ENCODE measurements at regions not wholly inside any gene's neighbourhood (a gene's known extent, or its start where the extent isn't known, plus 50 kb on each side); places are given as distances from the start of the nearest gene placed in this dataset.

DNA sequence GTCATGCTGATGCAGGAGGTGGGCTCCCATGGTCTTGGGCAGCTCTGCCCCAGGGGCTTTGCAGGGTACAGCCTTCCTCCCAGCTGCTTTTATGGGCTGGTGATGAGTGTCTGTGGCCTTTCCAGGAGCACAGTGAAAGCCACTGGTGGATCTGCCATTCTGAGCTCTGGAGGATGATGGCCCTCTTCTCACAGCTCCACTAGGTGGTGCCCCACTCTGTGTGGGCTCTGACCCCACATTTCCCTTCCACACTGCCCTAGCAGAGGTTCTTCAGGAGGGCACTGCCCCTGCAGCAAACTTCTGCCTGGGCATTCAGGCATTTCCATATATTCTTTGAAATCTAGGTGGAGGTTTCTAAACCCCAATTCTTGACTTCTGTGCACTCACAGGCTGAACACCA is 1188.6 kb downstream of the MRPL39 start:
- Histone ChIP-seq H3K27ac (no peak overlapping the region), H3K9me3 (replicated peaks) (peaks cover 18% of the 10 kb centered on the region), H3K4me1 (replicated peaks) (no peaks in the 10 kb centered on the region), H3K36me3 (no peaks in the 10 kb centered on the region), H3K4me3 (no peak overlapping the region), H3K27me3 (replicated peaks) (no peaks in the 10 kb centered on the region)
- DNase-seq (ENCODE audit: low read depth in 1 of 2, low spot score in 2 of 2), result no peak

DNA sequence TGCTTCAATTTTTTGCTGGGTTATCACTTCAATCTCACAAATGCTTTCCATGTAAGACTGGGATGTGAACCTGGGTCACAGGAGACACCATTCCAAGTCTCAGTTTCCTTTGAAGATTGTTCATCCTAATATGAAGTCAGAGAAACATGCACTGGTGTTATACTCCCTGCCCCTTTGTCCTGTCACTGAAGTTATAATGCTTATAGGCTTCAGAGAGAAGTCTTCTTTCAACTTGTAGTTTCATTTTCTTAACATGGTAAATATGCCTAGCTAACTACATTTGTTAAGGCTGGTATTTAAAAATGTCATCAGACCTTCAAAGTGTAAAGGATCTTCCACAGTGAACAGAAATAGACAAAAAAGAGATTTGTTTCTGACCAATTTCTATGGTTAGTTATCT is 1195.9 kb downstream of the MRPL39 start:
- H3K27me3 ChIP-seq (replicated peaks), result no peaks in the 10 kb centered on the region
- no peak for DNase-seq (ENCODE audit: low read depth in 1 of 2, low spot score in 2 of 2)
- H3K4me1 ChIP-seq (replicated peaks), result no peaks in the 10 kb centered on the region
- peaks cover under 1% of the 10 kb centered on the region for H3K9me3 ChIP-seq (replicated peaks)
- no peak overlapping the region for H3K27ac ChIP-seq
- no peaks in the 10 kb centered on the region for H3K36me3 ChIP-seq
- no peak overlapping the region for H3K4me3 ChIP-seq

DNA sequence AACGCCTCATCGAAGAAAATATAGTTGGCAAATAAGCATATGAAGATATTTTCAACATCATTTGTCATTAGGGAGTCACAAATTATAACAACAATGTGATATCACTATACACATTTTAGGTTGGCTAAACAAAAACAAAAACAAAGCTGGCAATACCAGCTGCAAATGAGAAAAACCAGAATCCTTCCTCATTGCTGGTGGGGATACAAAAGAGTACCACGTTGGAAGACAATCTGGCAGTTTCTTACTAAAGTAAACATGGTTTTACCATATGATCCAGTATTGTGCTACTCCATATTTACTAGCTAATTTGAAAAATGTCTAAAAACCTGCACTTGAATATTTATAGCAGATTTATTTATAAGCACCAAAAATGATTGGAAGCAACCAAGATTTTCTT is 1204.1 kb downstream of the MRPL39 start:
- H3K9me3 ChIP-seq (replicated peaks), result no peaks in the 10 kb centered on the region
- no peaks in the 10 kb centered on the region for H3K36me3 ChIP-seq
- H3K27ac ChIP-seq, result no peak overlapping the region
- DNase-seq (ENCODE audit: low read depth in 1 of 2, low spot score in 2 of 2), result no peak
- no peaks in the 10 kb centered on the region for H3K4me1 ChIP-seq (replicated peaks)
- no peaks in the 10 kb centered on the region for H3K27me3 ChIP-seq (replicated peaks)
- no peak overlapping the region for H3K4me3 ChIP-seq

DNA sequence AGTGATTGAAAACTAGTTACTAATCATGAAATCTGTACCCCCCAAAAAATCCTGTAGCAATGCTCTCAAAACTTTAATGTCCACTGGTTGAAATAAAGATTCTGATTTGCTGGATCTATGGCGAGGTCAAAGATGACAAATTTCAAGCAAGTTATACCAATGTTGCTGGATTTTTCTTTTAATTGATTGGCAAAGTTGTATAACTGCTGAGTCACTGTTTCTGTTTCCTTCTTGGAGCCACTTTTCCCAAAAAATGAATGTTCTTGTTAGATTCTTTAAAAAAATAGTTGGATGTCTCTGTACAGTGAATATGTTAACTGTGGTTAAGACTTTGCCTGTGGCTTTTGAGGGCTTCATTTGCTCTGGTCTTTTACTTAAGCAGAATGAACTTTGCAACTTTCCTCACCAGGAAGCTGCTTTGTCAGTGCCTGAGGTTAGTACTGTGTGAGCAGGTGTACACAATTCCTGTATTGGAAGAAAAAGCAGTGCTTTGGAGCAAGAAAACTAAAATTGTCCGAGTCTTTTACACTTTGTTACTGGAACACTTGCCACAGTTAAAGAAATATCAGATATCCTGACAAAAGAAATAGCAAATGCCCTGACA is 1211.9 kb downstream of the MRPL39 start:
- Histone ChIP-seq H3K36me3 (no peaks in the 10 kb centered on the region), H3K4me3 (no peak overlapping the region), H3K9me3 (replicated peaks) (no peaks in the 10 kb centered on the region), H3K27me3 (replicated peaks) (no peaks in the 10 kb centered on the region), H3K27ac (no peak overlapping the region), H3K4me1 (replicated peaks) (no peaks in the 10 kb centered on the region)
- DNase-seq (ENCODE audit: low read depth in 1 of 2, low spot score in 2 of 2), result no peak

DNA sequence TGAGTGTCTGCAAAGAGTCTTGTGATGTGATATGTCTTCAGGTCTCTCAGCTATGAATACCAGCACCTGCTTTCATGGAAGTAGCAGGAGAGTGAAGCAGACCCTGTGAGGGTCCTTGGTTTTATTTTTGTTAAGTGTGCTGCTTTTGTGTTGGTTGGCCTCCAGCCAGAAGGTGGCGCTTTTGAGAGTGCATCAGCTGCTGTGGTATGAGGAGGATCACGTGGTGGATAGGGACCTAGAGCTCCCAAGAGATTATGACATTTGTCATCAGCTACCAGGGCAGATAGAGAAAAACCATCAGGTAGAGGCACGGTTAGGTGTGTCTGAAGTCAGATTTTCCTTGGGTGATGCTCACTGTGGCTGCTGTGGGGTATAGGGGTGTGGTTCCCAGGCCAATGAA is 1232.1 kb downstream of the MRPL39 start:
- no peak for DNase-seq (ENCODE audit: low read depth in 1 of 2, low spot score in 2 of 2)
- Histone ChIP-seq H3K36me3 (no peaks in the 10 kb centered on the region), H3K9me3 (replicated peaks) (peaks cover 6% of the 10 kb centered on the region), H3K4me3 (no peak overlapping the region), H3K4me1 (replicated peaks) (no peaks in the 10 kb centered on the region), H3K27me3 (replicated peaks) (no peaks in the 10 kb centered on the region), H3K27ac (no peak overlapping the region)

GRCh38 chr21:24372506-24372905 is 1234.8 kb downstream of the MRPL39 start:
- H3K4me3 ChIP-seq, result no peak overlapping the region
- no peaks in the 10 kb centered on the region for H3K4me1 ChIP-seq (replicated peaks)
- no peak for DNase-seq (ENCODE audit: low read depth in 1 of 2, low spot score in 2 of 2)
- peaks cover 6% of the 10 kb centered on the region for H3K9me3 ChIP-seq (replicated peaks)
- no peaks in the 10 kb centered on the region for H3K36me3 ChIP-seq
- no peaks in the 10 kb centered on the region for H3K27me3 ChIP-seq (replicated peaks)
- no peak overlapping the region for H3K27ac ChIP-seq

GRCh38 chr21:24369746-24370145 is 1237.5 kb downstream of the MRPL39 start:
- no peaks in the 10 kb centered on the region for H3K27me3 ChIP-seq (replicated peaks)
- DNase-seq (ENCODE audit: low read depth in 1 of 2, low spot score in 2 of 2), result no peak

GRCh38 chr21:24369278-24369677 is 1238.0 kb downstream of the MRPL39 start:
- no peak for DNase-seq (ENCODE audit: low read depth in 1 of 2, low spot score in 2 of 2)
- Histone ChIP-seq H3K4me3 (no peak overlapping the region), H3K36me3 (no peaks in the 10 kb centered on the region), H3K9me3 (replicated peaks) (peaks cover 3% of the 10 kb centered on the region; the same call in 1 of the 2 replicates), H3K27me3 (replicated peaks) (no peaks in the 10 kb centered on the region), H3K4me1 (replicated peaks) (no peaks in the 10 kb centered on the region), H3K27ac (no peak overlapping the region)

More at GRCh38 chr21:24369746-24370145, 1237.5 kb downstream of the MRPL39 start:
- no peak overlapping the region for H3K4me3 ChIP-seq
- no peaks in the 10 kb centered on the region for H3K36me3 ChIP-seq
- no peak overlapping the region for H3K27ac ChIP-seq
- peaks cover 3% of the 10 kb centered on the region; the same call in 1 of the 2 replicates for H3K9me3 ChIP-seq (replicated peaks)
- H3K4me1 ChIP-seq (replicated peaks), result no peaks in the 10 kb centered on the region

GRCh38 chr21:24367936-24368335 is 1239.3 kb downstream of the MRPL39 start:
- no peak for DNase-seq (ENCODE audit: low read depth in 1 of 2, low spot score in 2 of 2)
- Histone ChIP-seq H3K27me3 (replicated peaks) (no peaks in the 10 kb centered on the region), H3K4me1 (replicated peaks) (no peaks in the 10 kb centered on the region), H3K27ac (no peak overlapping the region), H3K36me3 (no peaks in the 10 kb centered on the region), H3K9me3 (replicated peaks) (no peaks in the 10 kb centered on the region; the same call in 1 of the 2 replicates), H3K4me3 (no peak overlapping the region)

DNA sequence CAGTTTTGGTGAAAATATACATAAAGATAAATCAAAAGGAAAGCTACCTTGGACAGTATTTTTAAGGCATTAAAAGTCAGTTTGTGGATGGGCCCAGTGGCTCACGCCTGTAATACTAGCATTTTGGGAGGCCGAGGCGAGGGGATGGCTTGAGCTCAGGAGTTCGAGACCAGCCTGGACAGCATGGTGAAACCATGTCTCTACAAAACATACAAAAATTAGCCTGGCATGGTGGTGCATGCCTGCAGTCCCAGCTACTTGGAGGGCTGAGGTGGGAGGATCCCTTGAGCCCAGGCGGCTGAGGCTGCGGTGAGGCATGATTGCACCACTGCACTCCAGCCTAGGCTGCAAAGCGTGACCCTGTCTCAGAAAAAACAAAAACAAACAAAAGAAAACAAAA is 1253.8 kb downstream of the MRPL39 start:
- Histone ChIP-seq H3K36me3 (no peaks in the 10 kb centered on the region), H3K27me3 (replicated peaks) (no peaks in the 10 kb centered on the region), H3K9me3 (replicated peaks) (no peaks in the 10 kb centered on the region), H3K4me3 (no peak overlapping the region), H3K4me1 (replicated peaks) (no peaks in the 10 kb centered on the region), H3K27ac (no peak overlapping the region)
- DNase-seq (ENCODE audit: low read depth in 1 of 2, low spot score in 2 of 2), result no peak

- Histone ChIP-seq H3K36me3 (no peaks in the 10 kb centered on the region), H3K27ac (no peak overlapping the region), H3K9me3 (replicated peaks) (0 out of 2 replicates have a peak, but pooled peaks cover 6% of the 10 kb centered on the region), H3K27me3 (replicated peaks) (no peaks in the 10 kb centered on the region), H3K4me3 (no peak overlapping the region), H3K4me1 (replicated peaks) (no peaks in the 10 kb centered on the region)
- no peak for DNase-seq (ENCODE audit: low read depth in 1 of 2, low spot score in 2 of 2)
Observed at GRCh38 chr21:24339406-24339805, 1267.9 kb downstream of the MRPL39 start.

GRCh38 chr21:24336491-24336890 is 1270.8 kb downstream of the MRPL39 start:
- Histone ChIP-seq H3K27me3 (replicated peaks) (no peaks in the 10 kb centered on the region), H3K36me3 (no peaks in the 10 kb centered on the region), H3K27ac (no peak overlapping the region), H3K9me3 (replicated peaks) (0 out of 2 replicates have a peak, but pooled peaks cover 6% of the 10 kb centered on the region), H3K4me1 (replicated peaks) (no peaks in the 10 kb centered on the region), H3K4me3 (no peak overlapping the region)
- DNase-seq (ENCODE audit: low read depth in 1 of 2, low spot score in 2 of 2), result no peak

GRCh38 chr21:24323536-24323935 is 1283.7 kb downstream of the MRPL39 start:
- H3K36me3 ChIP-seq, result no peaks in the 10 kb centered on the region
- H3K27ac ChIP-seq, result no peak overlapping the region
- DNase-seq (ENCODE audit: low read depth in 1 of 2, low spot score in 2 of 2), result no peak
- H3K4me1 ChIP-seq (replicated peaks), result no peaks in the 10 kb centered on the region
- H3K4me3 ChIP-seq, result no peak overlapping the region
- no peaks in the 10 kb centered on the region for H3K9me3 ChIP-seq (replicated peaks)
- H3K27me3 ChIP-seq (replicated peaks), result no peaks in the 10 kb centered on the region

DNA sequence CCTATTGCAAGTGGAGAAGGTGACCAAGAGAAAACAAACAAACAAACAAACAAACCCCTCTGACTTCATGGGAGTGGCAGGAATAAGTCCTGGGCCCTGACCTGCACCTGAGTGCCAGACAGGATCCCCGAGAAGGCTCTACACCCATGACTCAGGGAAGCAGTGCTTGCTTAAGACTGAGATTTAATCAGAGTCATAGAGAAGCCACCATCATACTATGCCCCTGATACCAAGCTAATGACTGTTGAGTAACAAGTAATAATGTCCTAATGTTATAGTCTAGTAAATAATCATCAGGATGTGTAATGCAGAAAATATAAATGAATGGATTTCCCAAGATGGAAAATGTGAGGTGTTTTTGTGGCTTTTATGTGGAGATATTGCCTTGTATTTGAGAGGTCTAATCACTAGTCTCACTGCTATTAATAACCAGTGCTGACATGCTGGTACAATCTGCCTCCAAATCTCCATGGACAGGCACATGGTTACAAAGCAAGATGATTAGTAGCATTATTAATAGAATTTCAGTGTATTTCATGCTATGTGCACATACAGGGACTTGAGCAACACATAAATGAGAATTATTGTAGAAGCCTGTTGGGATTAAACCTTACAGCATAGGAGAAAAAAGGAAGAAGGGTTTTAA is 1290.9 kb downstream of the MRPL39 start:
- Histone ChIP-seq H3K9me3 (replicated peaks) (no peaks in the 10 kb centered on the region), H3K4me3 (no peak overlapping the region), H3K36me3 (no peaks in the 10 kb centered on the region), H3K27me3 (replicated peaks) (no peaks in the 10 kb centered on the region), H3K4me1 (replicated peaks) (no peaks in the 10 kb centered on the region), H3K27ac (no peak overlapping the region)
- DNase-seq (ENCODE audit: low read depth in 1 of 2, low spot score in 2 of 2), result no peak

DNA sequence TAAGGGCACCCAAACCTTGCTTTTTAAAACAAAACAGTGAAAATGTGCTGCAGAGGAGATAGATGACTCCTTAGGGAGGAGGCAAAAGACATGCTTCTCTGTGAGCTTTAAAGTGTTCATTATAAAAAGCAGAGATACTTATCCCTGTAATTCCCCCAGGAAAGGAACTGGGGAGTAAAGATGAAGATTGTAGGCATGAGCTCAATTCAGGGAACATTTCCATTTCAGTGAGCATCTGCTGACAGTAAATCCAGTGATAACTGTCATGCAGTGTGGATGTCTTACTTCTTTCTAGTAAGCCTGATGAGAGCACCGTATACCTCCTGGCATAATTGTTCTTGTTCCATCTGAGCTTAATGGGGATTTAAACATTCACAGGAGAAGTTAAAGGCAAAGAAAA is 1296.5 kb downstream of the MRPL39 start:
- no peaks in the 10 kb centered on the region for H3K36me3 ChIP-seq
- no peak overlapping the region for H3K4me3 ChIP-seq
- no peaks in the 10 kb centered on the region for H3K9me3 ChIP-seq (replicated peaks)
- no peaks in the 10 kb centered on the region for H3K27me3 ChIP-seq (replicated peaks)
- no peaks in the 10 kb centered on the region for H3K4me1 ChIP-seq (replicated peaks)
- H3K27ac ChIP-seq, result no peak overlapping the region
- no peak for DNase-seq (ENCODE audit: low read depth in 1 of 2, low spot score in 2 of 2)

Data from SJSA1 (cell line).